ENCODE measurements at regions not wholly inside any gene's neighbourhood (a gene's known extent, or its start where the extent isn't known, plus 50 kb on each side); places are given as distances from the start of the nearest gene placed in this dataset.

- TF ChIP-seq CTCF (IDR thresholded peaks at IDR 0.05) (no peak), POLR2A (IDR thresholded peaks at IDR 0.05) (no peak)
Observed at GRCh38 chr5:104130320-104130719, 567.7 kb upstream of the NUDT12 start.
